GM21529 (cell line): ENCODE measurements at regions not wholly inside any gene's neighbourhood (a gene's known extent, or its start where the extent isn't known, plus 50 kb on each side); places are given as distances from the start of the nearest gene placed in this dataset.
"Not testable (repeated sequence)": the region's sequence is repeated elsewhere in the genome, so short reads cannot be mapped to it uniquely, and the experiment has no call there.

ENCODE experiments used
- ATAC-seq: cut with Tn5 transposase; IDR thresholded peaks from one replicate; pipeline ENCODE4 v1.9.1; 2021; ENCODE audit not compliant: unreplicated experiment

- ATAC-seq: no peak
Observed at GRCh38 chr1:5688081-5689077, 303.8 kb downstream of the NPHP4 start.

- ATAC-seq: no peak
Observed at GRCh38 chr1:5686925-5687706, 305.1 kb downstream of the NPHP4 start.

GRCh38 chr1:5686195-5686594 is 306.0 kb downstream of the NPHP4 start:
- ATAC-seq: no peak

- ATAC-seq: no peak
Observed at GRCh38 chr1:5685446-5686040, 306.7 kb downstream of the NPHP4 start.

- no peak for ATAC-seq
Observed at GRCh38 chr1:5684791-5685190, 307.4 kb downstream of the NPHP4 start.

- no peak for ATAC-seq
Observed at GRCh38 chr1:5683446-5683845, 308.8 kb downstream of the NPHP4 start.

- no peak for ATAC-seq
Observed at GRCh38 chr1:5682626-5683225, 309.5 kb downstream of the NPHP4 start.

- ATAC-seq: no peak
Observed at GRCh38 chr1:5681654-5682053, 310.6 kb downstream of the NPHP4 start.

GRCh38 chr1:5680600-5680999 is 311.6 kb downstream of the NPHP4 start:
- ATAC-seq: no peak

- ATAC-seq: no peak
Observed at GRCh38 chr1:5678759-5679158, 313.5 kb downstream of the NPHP4 start.

GRCh38 chr1:5672355-5672754 is 319.9 kb downstream of the NPHP4 start:
- ATAC-seq: not testable (repeated sequence)

GRCh38 chr1:5670590-5671350 is 321.5 kb downstream of the NPHP4 start:
- no peak for ATAC-seq

GRCh38 chr1:5667513-5668325 is 324.5 kb downstream of the NPHP4 start:
- ATAC-seq: no peak

GRCh38 chr1:5664906-5665875 is 327.0 kb downstream of the NPHP4 start:
- no peak for ATAC-seq

GRCh38 chr1:5664081-5664768 is 328.0 kb downstream of the NPHP4 start:
- ATAC-seq: no peak

- ATAC-seq: no peak
Observed at GRCh38 chr1:5662744-5663126, 329.5 kb downstream of the NPHP4 start.

- no peak for ATAC-seq
Observed at GRCh38 chr1:5662086-5662743, 330.0 kb downstream of the NPHP4 start.
